ENCODE measurements at regions not wholly inside any gene's neighbourhood (a gene's known extent, or its start where the extent isn't known, plus 50 kb on each side); places are given as distances from the start of the nearest gene placed in this dataset.

- Histone ChIP-seq H3K4me1 (peaks cover 3 to 7% (median 5%) of the 10 kb centered on the region in 4 donors), H3K4me3 (no peak overlapping the region), H3K36me3 (no peaks in the 10 kb centered on the region), H3K9me3 (no peaks in the 10 kb centered on the region), H3K27ac (replicated peaks in 1 of 4) (no peak overlapping the region), H3K27me3 (no peaks in the 10 kb centered on the region)
- intact Hi-C loops (cut with DNase I) = no loop called here
- no peak for DNase-seq (ENCODE audit: extremely low spot score)
- TF ChIP-seq EP300 (IDR thresholded peaks at IDR 0.05) = no peak
- TF ChIP-seq POLR2A (IDR thresholded peaks at IDR 0.05; ENCODE audit: low read depth) = no peak
- TF ChIP-seq POLR2AphosphoS5 (IDR thresholded peaks at IDR 0.05) = no peak
- TF ChIP-seq CTCF (IDR thresholded peaks at IDR 0.05) = no peak
- WGBS = 81% methylated on average over 2 of the region's 2 CpGs
Observed at GRCh38 chr11:128285321-128285720, 302.0 kb downstream of the ETS1 start.

- Histone ChIP-seq H3K4me3 (no peak overlapping the region), H3K36me3 (no peaks in the 10 kb centered on the region), H3K27me3 (no peaks in the 10 kb centered on the region), H3K9me3 (no peaks in the 10 kb centered on the region), H3K27ac (replicated peaks in 1 of 4) (no peak overlapping the region), H3K4me1 (peaks cover 0 to 7% (median 7%) of the 10 kb centered on the region in 4 donors)
- WGBS = 93% methylated on average over 4 of the region's 4 CpGs
- DNase-seq (ENCODE audit: extremely low spot score) = no peak
- intact Hi-C loops (cut with DNase I) = no loop called here
- TF ChIP-seq EP300 (IDR thresholded peaks at IDR 0.05) = no peak
- no peak for TF ChIP-seq CTCF (IDR thresholded peaks at IDR 0.05)
- TF ChIP-seq POLR2AphosphoS5 (IDR thresholded peaks at IDR 0.05) = no peak
- TF ChIP-seq POLR2A (IDR thresholded peaks at IDR 0.05; ENCODE audit: low read depth) = no peak
Observed at GRCh38 chr11:128284634-128285033, 302.7 kb downstream of the ETS1 start.

GRCh38 chr11:128283451-128283850 lies 303.9 kb downstream of the ETS1 start:
- peaks cover 0 to 13% (median 7%) of the 10 kb centered on the region in 4 donors for H3K4me1 ChIP-seq
- no peak for TF ChIP-seq POLR2AphosphoS5 (IDR thresholded peaks at IDR 0.05)
- no peak for TF ChIP-seq POLR2A (IDR thresholded peaks at IDR 0.05; ENCODE audit: low read depth)
- no peak for TF ChIP-seq EP300 (IDR thresholded peaks at IDR 0.05)
- TF ChIP-seq CTCF (IDR thresholded peaks at IDR 0.05) = no peak
- no peak overlapping the region for H3K27ac ChIP-seq (replicated peaks in 1 of 4)
- 68% methylated on average over 1 of the region's 1 CpG for WGBS
- no peaks in the 10 kb centered on the region for H3K27me3 ChIP-seq
- DNase-seq (ENCODE audit: extremely low spot score) = no peak
- no peaks in the 10 kb centered on the region for H3K9me3 ChIP-seq
- H3K36me3 ChIP-seq = no peaks in the 10 kb centered on the region
- intact Hi-C loops (cut with DNase I) = no loop called here
- H3K4me3 ChIP-seq = no peak overlapping the region

- Histone ChIP-seq H3K4me1 (peaks cover 0 to 13% (median 7%) of the 10 kb centered on the region in 4 donors), H3K27me3 (no peaks in the 10 kb centered on the region), H3K27ac (replicated peaks in 1 of 4) (no peak overlapping the region), H3K9me3 (no peaks in the 10 kb centered on the region), H3K4me3 (no peak overlapping the region), H3K36me3 (no peaks in the 10 kb centered on the region)
- 97% methylated on average over 7 of the region's 7 CpGs for WGBS
- intact Hi-C loops (cut with DNase I) = no loop called here
- TF ChIP-seq POLR2A (IDR thresholded peaks at IDR 0.05; ENCODE audit: low read depth) (no peak), EP300 (IDR thresholded peaks at IDR 0.05) (no peak), CTCF (IDR thresholded peaks at IDR 0.05) (no peak), POLR2AphosphoS5 (IDR thresholded peaks at IDR 0.05) (no peak)
- no peak for DNase-seq (ENCODE audit: extremely low spot score)
Observed at GRCh38 chr11:128282053-128282452, 305.3 kb downstream of the ETS1 start.

DNA sequence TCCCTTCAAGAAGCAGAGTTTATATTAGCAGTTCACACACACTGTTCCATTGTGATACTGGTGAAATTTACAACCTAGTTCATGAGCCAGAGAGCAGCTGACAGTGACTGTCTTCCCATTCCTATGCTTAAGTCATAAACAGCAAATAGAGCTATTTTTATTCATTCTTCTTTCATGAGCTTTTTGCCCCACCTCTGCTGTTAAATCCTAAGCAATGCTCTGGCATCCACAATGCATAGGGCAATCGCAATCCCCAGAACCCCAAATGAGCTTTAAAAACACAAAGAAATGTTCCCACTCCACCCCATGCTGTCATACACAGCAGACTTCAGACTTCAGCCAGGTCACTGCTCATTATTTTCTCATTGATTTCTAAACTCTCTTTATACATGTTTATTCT lies 307.5 kb downstream of the ETS1 start:
- no peak for TF ChIP-seq POLR2AphosphoS5 (IDR thresholded peaks at IDR 0.05)
- no peak for TF ChIP-seq EP300 (IDR thresholded peaks at IDR 0.05)
- no peak for TF ChIP-seq CTCF (IDR thresholded peaks at IDR 0.05)
- no peak for TF ChIP-seq POLR2A (IDR thresholded peaks at IDR 0.05; ENCODE audit: low read depth)
- H3K4me3 ChIP-seq = no peak overlapping the region
- H3K4me1 ChIP-seq = peaks cover 0 to 13% (median 7%) of the 10 kb centered on the region in 4 donors
- 33% methylated on average over 1 of the region's 1 CpG for WGBS
- intact Hi-C loops (cut with DNase I) = no loop called here
- no peak overlapping the region for H3K27ac ChIP-seq (replicated peaks in 1 of 4)
- H3K36me3 ChIP-seq = no peaks in the 10 kb centered on the region
- no peak for DNase-seq (ENCODE audit: extremely low spot score)
- no peaks in the 10 kb centered on the region for H3K27me3 ChIP-seq
- no peaks in the 10 kb centered on the region for H3K9me3 ChIP-seq
